HL-60 (cell line): ENCODE measurements at regions not wholly inside any gene's neighbourhood (a gene's known extent, or its start where the extent isn't known, plus 50 kb on each side); places are given as distances from the start of the nearest gene placed in this dataset.

Experiments
- CTCF ChIP-seq: IDR thresholded peaks from one replicate; pipeline ENCODE4 v1.5.1; 2011; ENCODE audit warnings: low read length, control low read depth, inconsistent platforms; ENCODE audit not compliant: insufficient read depth
- POLR2AphosphoS5 ChIP-seq: IDR thresholded peaks from 2 replicates; pipeline ENCODE4 v1.6.1; 2012; ENCODE audit warnings: low read depth
- REST ChIP-seq: IDR thresholded peaks from 2 replicates; pipeline ENCODE4 v1.6.1; 2012; ENCODE audit warnings: low read depth; ENCODE audit not compliant: insufficient replicate concordance

DNA sequence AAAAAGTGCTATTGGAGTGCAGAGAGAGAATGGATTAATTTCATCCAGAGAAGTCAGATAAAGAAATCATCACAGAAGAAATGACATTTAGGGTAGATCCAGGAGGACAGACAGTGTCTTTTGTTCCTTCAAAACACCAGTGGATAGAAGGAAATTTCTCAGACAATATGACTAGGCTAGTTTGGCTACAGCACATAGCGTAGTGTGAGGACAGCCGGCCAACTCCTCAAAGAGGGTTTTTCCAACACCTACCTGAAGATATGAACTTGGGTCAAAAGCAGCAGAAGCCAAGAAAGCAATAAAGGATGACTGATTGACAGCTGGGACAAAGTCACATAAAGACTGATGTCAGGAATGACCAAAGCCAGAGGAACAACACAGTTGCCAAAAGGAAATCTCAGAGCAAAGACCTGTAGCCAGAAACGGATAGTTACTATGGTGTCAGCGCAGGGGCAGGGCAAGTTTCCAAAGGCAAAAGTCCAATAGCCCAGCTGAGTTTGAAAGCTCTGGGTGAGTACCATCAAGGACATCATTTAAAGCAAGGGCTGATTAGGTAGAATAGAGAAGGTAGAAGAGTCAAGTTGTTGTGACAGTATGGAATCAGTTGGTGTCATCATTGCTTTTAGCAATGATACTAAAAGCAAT is 58.7 kb upstream of the PDE3A start:
- TF ChIP-seq CTCF (no peak), REST (no peak), POLR2AphosphoS5 (no peak)
